RPMI7951 (cell line): ENCODE measurements at regions not wholly inside any gene's neighbourhood (a gene's known extent, or its start where the extent isn't known, plus 50 kb on each side); places are given as distances from the start of the nearest gene placed in this dataset.
A peak's percentile ranks its signal among the peaks of the same experiment; 100 is the strongest.
"Not testable (repeated sequence)": the region's sequence is repeated elsewhere in the genome, so short reads cannot be mapped to it uniquely, and the experiment has no call there.

Experiments used
- DNase-seq: peaks from one replicate; pipeline ENCODE4 v3.0.0-alpha.2; 2012; ENCODE audit warnings: low read depth

DNA sequence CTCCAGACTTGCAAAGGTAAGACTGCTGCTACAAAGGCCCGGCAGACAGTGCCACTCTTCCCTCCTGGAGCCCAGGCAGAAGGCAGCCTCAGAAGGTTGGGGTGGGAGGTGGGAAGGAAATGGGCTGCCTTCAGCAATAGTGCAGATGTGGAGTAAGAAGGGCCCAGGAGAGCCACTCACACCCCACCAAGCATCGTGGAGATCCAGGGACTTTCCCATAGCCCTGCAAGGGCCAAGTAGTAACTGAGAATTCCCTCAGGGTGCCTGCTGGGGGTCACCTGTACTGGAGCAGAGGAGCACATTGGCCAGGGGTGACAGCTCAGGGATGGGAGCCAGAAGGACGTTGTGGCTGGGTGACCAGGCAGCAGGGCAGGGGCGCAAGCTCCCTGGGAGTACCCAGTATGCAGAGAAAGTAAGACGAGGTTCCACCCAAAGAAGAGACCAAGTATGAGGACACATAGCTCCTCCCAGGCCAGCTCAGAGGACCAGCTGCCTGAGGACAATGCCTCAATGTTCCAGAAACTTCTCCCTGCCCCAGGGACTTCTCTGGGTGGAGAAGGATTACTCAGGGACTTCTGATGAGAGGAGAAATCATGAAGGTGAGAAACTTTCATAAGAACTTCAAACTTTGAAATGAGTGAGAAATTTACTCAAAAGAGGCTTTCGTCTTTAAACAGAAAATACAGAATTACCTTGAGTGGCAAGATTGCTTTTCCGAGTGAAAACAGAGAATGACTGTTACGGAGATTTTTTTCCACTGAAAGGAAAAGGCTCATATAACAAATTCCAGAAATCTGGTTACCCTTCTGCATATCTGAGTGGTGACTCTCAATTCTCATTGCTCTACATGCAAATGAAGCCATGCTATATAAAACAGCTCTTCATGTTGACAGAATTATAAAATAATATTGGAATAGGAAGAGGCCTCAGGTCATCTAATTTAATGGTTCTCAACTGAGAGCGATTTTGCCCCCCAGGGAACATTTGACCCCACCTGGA is 87.9 kb upstream of the TRIO start:
- DNase-seq = no peak

DNA sequence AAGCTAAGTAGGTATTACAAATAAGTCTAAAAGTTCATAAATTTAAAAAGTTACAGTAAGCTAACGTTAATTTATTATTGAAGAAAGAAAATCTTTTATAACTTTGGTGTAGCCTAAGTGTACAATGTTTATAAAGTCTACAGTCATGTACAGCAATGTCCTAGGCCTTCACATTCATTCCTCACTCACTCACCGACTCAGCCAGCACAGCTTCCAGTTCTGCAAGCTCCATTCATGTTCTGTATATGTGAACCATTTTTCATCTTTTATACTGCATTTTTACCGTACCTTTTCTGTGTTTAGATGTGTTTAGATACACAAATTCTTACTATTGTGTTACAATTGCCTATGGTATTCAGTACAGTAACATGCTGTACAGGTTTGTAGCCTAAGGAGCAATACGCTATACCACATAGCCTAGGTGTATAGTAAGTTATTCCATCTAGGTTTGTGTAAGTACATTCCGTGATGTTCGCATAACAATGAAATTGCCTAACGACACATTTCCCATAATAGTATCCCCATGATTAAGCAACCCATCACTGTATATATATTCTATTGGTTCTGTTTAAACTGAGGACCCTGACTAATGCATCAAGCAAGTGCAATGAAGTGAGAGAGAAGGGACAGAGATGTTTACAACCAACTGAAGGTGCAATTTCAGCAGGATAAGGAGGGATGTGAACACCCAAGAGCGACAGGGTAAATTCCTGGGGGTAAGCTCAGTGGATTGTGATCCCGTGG is 88.9 kb upstream of the TRIO start:
- DNase-seq = no peak

DNA sequence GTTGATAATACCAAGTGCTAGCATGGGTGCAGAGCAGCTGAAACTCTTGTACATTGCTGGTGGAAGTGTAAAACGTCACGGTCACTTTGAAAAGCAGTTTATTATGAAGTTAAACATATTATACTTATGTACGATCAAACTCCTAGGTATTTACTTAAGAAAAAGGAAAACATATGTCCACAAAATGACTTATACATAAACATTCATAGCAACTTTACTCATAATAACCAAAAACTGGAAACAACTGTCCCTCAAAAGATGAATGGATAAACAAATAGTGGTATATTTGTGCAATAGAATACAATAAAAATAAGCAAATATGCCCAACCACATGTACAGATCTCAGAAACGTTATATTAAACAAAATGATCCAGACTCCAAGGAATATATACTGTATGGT is 92.3 kb upstream of the TRIO start:
- no peak for DNase-seq

DNA sequence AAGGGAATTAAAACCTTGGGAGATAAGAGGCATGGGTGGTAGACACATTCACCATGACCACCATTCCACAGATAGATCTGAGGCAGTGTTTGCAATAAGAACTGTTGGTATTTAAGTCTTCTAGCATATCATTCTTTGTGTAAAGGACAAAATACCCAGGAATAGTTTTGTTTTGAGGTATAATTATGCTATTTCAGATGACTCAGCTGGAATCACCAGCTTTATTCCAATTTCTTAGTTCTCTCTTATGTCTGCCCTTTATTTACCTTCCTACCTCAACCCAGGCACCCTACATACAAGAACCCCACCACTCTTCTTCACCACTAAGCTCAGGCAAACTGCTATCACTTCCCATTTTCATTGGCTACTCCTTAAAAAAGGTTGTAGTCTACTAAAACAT is 94.7 kb upstream of the TRIO start:
- DNase-seq = no peak

DNA sequence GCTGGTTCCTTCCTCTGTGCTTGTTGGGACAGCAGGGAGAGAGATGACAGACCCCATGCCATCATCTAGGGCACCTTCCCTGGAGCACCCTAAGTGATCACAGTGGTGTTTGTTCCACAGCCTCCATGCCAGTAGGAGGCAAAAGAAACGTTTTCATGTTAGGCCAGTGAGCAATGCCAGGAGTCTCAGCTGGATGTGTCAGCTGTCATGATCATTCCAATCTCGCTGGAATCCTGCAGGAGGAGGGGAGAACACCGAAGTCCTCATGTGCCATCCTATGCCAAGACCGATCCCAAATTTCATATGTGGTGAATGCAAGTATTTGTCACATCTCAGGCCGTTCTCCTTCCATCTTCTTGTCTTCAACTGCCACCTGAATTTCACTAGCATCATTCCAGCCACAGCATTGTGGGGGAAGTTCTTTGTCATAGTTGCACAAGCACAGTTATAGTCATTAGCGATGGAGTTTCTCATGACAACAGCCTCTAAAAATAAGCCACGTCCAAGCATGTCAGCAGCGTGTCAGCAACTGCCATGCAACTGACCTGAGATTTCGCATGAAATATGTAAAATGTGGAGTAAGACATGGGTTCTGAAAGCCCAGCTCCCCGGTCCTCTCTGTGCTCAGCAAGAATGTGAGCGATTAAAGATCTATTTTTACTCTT is 97.2 kb upstream of the DNAH5 start:
- DNase-seq = no peak

DNA sequence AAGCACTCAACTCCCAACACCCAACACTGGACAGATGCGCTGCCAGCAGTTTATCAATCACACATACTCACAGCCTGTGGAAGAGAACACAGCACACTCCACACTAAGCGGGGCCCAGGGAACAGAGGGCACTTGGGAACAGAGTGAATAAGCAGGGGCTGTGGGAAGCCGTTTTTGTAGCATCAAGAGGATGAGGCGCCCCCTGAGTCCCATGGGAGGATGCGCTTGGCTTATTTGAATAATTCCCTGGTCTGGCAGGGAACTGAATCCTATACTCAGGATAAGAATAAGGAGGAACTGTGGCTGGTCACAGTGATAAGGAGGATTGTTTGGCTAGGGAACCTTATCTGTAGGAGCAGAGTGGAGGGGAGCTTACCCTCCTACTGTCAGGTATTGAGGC is 96.1 kb upstream of the DNAH5 start:
- no peak for DNase-seq

DNA sequence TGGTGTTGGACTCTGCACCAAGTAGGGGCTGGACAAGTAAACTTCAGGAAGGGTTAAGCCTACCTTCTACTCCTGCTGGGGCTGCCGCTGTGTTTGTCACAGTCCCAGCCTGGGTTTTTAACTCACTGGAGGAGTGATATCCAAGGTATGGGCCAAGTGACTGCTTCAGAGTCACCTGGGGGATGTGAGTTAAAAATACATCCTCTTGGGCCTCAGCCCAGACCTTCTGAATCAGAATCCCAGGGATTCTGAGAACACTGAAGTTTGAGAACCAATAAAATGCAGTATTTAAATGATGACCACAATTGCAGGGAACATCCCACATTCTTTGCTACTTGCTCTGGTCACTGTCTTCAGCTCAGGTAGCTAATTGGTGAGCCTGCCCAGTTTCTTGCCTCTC is 95.1 kb upstream of the DNAH5 start:
- peak; percentile 61 for DNase-seq

DNA sequence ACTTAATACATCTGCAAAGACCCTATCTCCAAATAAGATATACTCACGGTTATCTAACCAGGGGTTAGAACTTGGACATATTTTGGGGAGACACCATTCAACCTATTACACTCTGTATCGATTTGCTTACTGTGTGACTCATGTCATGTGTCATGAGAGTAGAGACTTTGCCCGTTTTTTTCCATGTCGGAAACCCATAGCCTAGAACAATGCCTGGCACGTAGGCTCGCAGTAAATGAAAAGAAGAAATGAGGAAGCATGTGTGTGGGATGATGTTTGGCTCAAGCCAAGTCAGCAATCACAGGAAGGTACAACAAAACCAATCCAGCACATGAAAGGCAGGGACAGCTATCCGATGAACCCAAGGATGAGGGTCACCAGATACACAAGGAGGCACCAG is 94.6 kb upstream of the DNAH5 start:
- DNase-seq = peak; percentile 72

DNA sequence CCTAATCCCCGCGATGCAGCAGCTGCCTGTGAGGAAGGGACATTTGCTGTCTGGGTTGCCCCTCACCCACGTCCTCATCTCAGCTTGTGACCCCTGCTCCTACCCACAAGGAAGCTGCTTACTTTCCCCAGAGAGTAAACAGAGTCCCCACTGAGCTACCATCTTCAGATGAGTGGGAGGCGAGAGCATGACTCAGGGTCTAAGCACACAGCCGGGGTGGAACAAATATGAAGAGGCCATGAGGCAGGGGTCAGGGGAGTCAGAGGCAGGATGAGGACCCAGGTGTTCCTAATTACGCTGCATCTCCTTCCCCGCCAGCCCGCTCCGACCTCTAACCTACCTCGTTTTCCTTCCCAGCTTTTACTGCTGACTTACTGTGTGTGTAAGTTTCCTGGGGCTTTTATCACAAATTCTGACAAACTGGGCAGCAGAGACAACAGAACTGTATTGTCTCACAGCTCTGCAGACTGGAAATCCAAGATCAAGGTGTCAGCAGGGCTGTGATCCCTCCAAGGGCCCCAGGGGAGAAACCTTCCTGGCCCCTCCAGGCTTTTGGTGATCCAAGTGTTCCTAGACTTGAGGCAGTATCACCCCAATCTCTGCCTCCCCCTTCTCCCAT is 94.0 kb upstream of the DNAH5 start:
- peak; percentile 92 for DNase-seq

DNA sequence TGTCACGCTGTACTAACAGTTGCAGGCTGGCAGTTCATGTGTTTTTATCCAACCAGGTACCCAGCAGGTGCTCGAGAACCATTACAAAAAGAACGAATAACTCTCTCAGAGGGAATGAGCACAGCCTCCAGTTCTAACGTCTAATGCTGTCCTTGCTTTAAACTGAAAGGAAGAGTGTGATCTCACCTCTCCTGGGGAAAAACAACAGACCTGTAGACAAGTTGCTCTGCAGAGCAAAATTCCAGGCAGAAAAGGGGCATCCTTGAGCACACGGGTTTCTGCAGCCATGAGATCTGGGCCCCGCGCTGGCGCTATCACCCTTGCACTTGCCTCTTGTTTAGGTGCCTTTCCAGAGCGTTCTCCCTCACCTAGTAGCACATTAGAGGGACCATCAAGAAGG is 92.5 kb upstream of the DNAH5 start:
- DNase-seq = no peak

DNA sequence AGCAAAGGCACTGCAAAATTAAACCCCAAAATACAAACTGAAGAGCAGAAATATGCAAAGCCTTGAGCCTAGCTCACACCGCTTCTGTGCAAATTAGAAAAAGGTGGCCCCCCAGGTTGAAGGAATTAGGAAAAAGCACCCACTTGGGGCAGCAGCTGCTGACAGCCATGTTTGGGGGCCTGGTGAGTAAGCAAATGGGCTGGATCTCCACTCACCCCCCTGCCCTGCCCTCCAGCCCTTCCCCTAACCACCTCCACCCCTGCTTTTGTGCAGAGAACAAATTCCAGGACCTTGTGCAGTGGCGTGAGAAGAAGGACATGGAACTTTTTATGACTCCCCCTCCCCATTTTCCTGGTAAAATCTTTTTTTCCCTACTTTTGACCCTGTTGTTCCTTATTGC is 92.0 kb upstream of the DNAH5 start:
- DNase-seq = peak; percentile 61

DNA sequence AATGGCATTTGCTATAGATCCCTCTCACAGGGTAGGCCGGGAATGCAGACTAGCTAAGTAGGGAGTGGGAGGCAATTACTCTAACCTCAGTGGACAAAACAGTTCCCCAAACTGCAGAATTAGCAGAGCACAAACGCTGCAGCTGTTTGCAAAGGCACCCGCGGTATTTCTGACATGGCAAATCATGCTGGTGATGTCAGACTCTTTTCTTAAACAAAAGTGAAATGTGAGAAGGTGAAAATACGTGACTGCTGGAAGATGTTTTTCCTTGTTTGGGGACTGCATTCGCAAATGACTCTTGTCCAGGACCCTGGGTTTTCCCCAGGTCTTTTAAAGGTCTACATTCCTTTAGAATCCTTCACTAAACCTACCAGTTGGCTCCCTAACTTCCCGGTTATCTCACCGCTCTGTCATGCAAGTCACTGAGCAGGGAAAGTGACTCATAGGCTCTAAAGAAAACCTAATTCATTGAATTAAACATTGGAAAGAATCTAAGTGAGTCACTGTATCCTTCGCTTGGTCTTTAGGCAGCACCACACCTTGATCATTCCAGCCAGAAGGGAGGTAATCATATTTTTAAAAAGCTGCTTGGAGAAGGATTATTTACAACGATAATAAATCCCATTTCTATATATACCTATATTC is 91.5 kb upstream of the DNAH5 start:
- DNase-seq = peak; percentile 97

DNA sequence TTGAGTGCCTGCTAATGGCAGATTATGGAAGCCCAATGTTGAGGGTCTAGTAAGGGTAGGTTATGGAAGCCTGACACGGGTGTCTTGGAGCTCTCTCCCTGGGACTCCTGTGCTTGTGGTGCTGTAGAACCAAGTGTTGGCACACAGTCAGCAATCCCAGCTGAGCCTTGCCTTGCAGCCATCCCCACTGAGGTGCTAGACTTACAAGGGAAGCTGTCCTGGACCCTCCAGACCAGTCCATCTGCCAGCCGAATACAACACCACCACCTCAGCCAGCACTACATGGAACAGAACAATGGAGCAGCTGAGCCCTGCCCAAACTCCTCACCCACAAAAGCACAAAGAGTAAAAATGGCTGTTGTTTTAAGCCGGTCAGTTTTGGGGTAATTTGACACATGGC is 90.5 kb upstream of the DNAH5 start:
- no peak for DNase-seq

DNA sequence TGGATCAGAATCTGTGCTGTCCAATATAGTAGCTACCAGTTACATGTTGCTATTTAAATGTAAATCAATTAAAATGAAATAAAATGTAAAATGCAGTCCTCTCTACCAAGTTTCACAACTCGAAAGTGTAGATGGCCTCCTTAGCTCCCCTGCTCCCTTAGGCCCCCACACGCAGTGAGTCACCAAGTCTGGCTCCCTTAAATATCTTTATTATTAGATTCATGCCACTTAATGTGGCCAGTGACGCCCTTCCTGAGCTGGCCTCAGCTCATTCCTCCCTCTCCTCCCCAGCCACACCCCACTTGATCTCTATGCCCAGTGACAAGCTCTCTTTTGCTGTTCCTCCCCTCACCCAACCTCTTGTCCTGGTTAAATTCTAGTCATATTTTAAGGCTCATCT is 88.4 kb upstream of the DNAH5 start:
- peak; percentile 69 for DNase-seq

DNA sequence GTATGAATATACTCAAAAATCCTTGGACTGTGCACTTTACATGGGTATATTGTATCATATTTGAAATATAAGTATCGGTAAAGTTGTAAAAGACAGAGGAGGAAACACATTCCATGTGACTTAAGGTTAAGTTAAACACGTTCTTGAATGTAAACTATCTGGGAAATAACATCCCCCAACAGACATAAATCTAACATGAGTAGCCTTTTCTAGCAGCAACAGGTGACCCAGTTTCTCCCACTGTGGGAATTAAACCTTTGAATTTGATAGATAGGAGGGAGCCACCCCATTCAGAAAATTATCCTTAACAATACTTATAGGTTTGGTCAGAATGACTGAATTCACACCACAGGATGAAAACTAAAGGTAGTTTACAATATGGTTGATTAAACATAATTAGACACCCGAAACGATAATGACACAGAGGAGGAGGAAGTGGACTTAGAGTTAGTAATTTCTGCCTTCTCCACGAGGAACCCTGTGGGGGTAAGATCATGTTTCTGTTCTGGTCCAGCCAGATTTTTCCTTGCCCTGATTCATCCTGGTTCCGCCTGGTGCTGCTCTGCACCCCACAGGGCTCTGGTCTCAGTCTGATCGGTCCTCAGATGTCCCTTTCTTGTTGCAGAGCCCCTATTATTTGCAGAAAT is 84.6 kb upstream of the DNAH5 start:
- DNase-seq = no peak

DNA sequence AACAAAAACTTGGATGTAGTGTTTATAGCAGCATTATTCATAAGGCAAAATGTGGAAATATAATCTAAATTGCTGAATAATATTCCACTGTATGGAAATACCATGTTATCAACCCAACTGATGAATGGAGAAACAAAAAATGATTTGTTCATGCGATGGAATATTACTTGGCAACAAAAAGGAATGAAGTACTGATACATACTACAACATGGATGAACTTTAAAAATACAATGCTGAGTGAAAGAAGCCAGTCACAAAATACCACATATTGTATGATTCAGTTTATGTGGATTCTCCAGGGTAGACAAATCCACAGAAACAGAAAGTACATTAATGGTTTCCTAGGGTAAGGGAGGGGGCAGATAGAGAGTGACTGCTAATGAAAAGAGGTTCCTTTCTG is 83.7 kb upstream of the DNAH5 start:
- DNase-seq = no peak

DNA sequence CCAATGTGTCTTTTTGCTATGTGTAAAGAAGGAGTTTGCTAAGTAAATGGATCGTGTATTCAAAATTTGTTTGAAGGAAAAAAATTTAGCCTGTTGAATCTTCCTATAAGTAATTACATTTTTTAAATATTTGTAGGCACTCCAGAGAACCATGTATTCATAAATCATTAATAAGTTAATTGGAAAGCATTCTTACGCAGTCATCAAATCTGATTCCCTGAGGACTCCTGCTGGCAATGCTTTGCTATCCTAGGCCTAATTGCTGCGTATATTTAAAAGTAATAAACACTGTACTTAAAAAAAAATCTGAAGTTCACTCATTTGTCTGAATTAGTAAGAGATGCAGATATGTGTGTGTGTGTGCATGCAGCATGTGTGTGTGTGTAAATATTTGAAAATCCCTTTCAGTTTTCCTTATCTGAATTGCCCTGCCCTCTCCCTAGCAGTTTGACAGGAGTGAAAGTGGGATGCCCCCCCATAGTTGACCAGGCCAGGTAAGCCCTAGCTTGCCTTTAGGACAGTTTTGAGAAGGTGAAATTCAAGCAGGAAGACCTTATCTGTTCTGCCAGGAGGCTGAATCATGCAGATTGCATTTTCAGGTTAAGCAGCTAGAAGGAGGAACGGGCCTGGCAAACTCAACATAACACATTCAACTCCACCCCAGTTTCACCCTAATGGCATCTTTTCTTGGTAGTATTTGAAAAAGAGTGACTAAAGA is 81.2 kb upstream of the DNAH5 start:
- DNase-seq = no peak

DNA sequence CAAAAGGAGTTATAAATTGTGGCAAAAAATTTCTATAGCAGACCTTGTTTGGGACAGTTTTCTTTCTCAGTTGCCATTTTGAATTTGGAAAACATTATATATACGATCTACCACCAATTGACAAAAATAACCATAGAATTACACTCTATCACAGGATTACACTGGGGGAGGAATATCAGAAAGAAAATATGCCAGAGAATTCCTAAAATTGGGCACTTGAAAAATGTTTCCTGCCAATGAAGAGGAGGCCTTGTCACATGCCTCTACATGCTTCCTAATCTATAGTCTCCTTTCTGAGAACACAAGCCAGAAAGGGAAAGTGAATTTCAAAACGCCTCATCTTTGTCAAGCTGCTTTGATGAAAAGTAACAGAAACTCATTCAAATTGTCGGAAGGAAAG is 78.5 kb upstream of the DNAH5 start:
- no peak for DNase-seq

DNA sequence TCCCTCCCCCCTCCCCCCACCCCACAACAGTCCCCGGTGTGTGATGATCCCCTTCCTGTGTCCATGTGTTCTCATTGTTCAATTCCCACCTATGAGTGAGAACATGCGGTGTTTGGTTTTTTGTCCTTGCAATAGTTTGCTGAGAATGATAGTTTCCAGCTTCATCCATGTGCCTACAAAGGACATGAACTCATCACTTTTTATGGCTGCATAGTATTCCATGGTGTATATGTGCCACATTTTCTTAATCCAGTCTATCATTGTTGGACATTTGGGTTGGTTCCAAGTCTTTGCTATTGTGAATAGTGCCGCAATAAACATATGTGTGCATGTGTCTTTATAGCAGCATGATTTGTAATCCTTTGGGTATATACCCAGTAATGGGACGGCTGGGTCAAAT is 76.5 kb upstream of the DNAH5 start:
- DNase-seq = not testable (repeated sequence)

DNA sequence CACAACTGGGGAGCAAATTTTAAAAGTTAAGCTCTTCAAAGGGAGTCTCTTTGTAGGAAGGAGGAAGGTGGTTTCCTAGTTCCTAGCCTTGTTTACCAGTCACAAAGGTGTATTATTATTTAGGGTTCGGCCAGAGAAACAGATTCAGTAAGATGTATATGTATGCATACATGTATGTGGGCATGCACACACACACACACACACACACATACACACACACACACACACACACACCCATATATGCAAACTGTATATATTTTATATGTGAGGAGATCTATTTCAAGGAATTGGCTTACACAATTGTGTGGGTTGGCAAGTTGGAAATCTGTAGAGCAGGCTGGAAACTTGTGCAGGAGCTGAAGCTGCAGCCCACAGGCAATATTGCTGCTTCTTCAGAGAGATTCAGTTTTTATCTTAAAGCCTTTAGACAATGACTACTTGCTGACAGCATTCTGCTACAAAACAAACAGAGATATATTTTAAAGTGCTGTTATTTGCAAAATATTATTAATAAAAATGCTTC is 75.3 kb upstream of the DNAH5 start:
- DNase-seq = no peak
